NB4 (cell line): ENCODE measurements at regions not wholly inside any gene's neighbourhood (a gene's known extent, or its start where the extent isn't known, plus 50 kb on each side); places are given as distances from the start of the nearest gene placed in this dataset.

Experiments used
- POLR2A ChIP-seq: IDR thresholded peaks from 2 replicates; pipeline ENCODE4 v1.6.1; 2011; ENCODE audit warnings: mild to moderate bottlenecking; ENCODE audit not compliant: insufficient read length; ENCODE audit errors: extremely low read depth
- TF ChIP-seq, protein P1 (sequence below): IDR thresholded peaks from one replicate; pipeline ENCODE4 v1.5.1; 2012; ENCODE audit warnings: low read depth, low read length

DNA sequence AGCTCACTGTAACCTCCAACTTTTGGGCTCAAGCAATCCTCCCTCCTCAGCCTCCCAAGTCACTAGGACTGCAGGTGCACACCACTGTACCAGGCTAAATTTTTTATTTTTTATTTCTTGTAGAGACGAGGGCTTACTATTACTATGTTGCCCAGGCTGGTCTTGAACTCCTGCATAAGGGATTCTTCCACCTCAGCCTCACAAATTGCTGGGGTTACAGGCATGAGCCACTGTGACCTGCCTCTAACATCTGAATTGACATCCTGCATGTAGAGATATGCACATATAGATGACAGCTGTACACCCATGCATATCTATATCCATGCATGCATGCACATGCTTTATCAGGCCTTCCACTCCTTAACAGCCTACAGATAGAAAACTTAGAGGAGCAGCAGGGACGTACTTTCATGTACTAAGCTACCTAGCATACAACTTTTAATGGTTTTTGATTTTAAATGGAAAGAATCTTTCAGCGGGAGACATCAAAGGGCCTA lies 740.9 kb upstream of the TPTE start:
- TF ChIP-seq, protein P1, sequence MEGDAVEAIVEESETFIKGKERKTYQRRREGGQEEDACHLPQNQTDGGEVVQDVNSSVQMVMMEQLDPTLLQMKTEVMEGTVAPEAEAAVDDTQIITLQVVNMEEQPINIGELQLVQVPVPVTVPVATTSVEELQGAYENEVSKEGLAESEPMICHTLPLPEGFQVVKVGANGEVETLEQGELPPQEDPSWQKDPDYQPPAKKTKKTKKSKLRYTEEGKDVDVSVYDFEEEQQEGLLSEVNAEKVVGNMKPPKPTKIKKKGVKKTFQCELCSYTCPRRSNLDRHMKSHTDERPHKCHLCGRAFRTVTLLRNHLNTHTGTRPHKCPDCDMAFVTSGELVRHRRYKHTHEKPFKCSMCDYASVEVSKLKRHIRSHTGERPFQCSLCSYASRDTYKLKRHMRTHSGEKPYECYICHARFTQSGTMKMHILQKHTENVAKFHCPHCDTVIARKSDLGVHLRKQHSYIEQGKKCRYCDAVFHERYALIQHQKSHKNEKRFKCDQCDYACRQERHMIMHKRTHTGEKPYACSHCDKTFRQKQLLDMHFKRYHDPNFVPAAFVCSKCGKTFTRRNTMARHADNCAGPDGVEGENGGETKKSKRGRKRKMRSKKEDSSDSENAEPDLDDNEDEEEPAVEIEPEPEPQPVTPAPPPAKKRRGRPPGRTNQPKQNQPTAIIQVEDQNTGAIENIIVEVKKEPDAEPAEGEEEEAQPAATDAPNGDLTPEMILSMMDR: no peak
- TF ChIP-seq POLR2A: no peak
